Astrocyte (in vitro differentiated cells and primary cell): ENCODE measurements at regions not wholly inside any gene's neighbourhood (a gene's known extent, or its start where the extent isn't known, plus 50 kb on each side); places are given as distances from the start of the nearest gene placed in this dataset.

Experiments used
- DNase-seq: peaks from one replicate; pipeline ENCODE4 v3.0.0-alpha.2; 2010; ENCODE audit warnings: low read depth
- FAIRE-seq: peaks from 2 replicates; lab custom pipeline; 2011; peaks lifted over from hg19 to GRCh38; lab: Jason Lieb, UNC
- H2AFZ ChIP-seq: 2 replicates; pipeline ENCODE4 v1.6.0; 2012; ENCODE audit warnings: low read depth, low read length, inconsistent platforms
- H3K27ac ChIP-seq: 2 replicates; pipeline ENCODE4 v1.5.1; 2011; ENCODE audit warnings: low read depth, low read length, inconsistent platforms
- H3K27me3 ChIP-seq: 2 replicates; pipeline ENCODE4 v1.6.0; 2011; ENCODE audit warnings: low read length, inconsistent platforms; ENCODE audit not compliant: insufficient read depth
- H3K36me3 ChIP-seq: 2 replicates; pipeline ENCODE4 v1.5.1; 2011; ENCODE audit warnings: low read length, inconsistent platforms; ENCODE audit not compliant: insufficient read depth
- H3K4me1 ChIP-seq: 2 replicates; pipeline ENCODE4 v1.5.1; 2011; ENCODE audit warnings: low read length, inconsistent platforms; ENCODE audit not compliant: insufficient read depth
- H3K4me2 ChIP-seq: 2 replicates; pipeline ENCODE4 v1.6.0; 2012; ENCODE audit warnings: low read length, inconsistent platforms
- H3K4me3 ChIP-seq: 2 replicates; pipeline ENCODE4 v1.5.1; 2011; ENCODE audit warnings: low read depth, mild to moderate bottlenecking, low read length, inconsistent platforms; ENCODE audit not compliant: insufficient read depth
- H3K79me2 ChIP-seq: 2 replicates; pipeline ENCODE4 v1.6.0; 2012; ENCODE audit warnings: mild to moderate bottlenecking, low read length, inconsistent platforms; ENCODE audit not compliant: insufficient read depth
- H3K9ac ChIP-seq: 2 replicates; pipeline ENCODE4 v1.6.0; 2012; ENCODE audit warnings: mild to moderate bottlenecking, low read length, inconsistent platforms
- H3K9me3 ChIP-seq: 2 replicates; pipeline ENCODE4 v1.5.1; 2012; ENCODE audit warnings: low read depth, mild to moderate bottlenecking, low read length, inconsistent platforms; ENCODE audit not compliant: insufficient read depth
- H4K20me1 ChIP-seq: 2 replicates; pipeline ENCODE4 v1.6.0; 2012; ENCODE audit warnings: low read length, inconsistent platforms; ENCODE audit not compliant: insufficient read depth
- H3K27ac Mint-ChIP-seq: one replicate; pipeline ENCODE4 v1.8.0; 2021; ENCODE audit warnings: mild to moderate bottlenecking, mixed read lengths; ENCODE audit not compliant: unreplicated experiment
- H3K27me3 Mint-ChIP-seq: one replicate; pipeline ENCODE4 v1.8.0; 2021; ENCODE audit warnings: low read depth, mixed read lengths; ENCODE audit not compliant: unreplicated experiment
- H3K36me3 Mint-ChIP-seq: one replicate; pipeline ENCODE4 v1.8.0; 2021; ENCODE audit warnings: low read depth, mixed read lengths; ENCODE audit not compliant: unreplicated experiment
- H3K4me1 Mint-ChIP-seq: one replicate; pipeline ENCODE4 v1.8.0; 2021; ENCODE audit warnings: low read depth, mixed read lengths; ENCODE audit not compliant: unreplicated experiment
- H3K4me3 Mint-ChIP-seq: one replicate; pipeline ENCODE4 v1.8.0; 2021; ENCODE audit warnings: mild to moderate bottlenecking, moderate library complexity, mixed read lengths; ENCODE audit not compliant: unreplicated experiment
- H3K9me3 Mint-ChIP-seq: one replicate; pipeline ENCODE4 v1.8.0; 2021; ENCODE audit warnings: mild to moderate bottlenecking, mixed read lengths; ENCODE audit not compliant: unreplicated experiment
- CTCF ChIP-seq: IDR thresholded peaks from 2 replicates; pipeline ENCODE4 v1.5.1; 2011; ENCODE audit warnings: low read depth, mild to moderate bottlenecking, inconsistent platforms, low read length, moderate library complexity; ENCODE audit not compliant: insufficient read depth
- EZH2 ChIP-seq: IDR thresholded peaks from 2 replicates; pipeline ENCODE4 v1.6.1; 2012; ENCODE audit warnings: mild to moderate bottlenecking, low read length, inconsistent platforms; ENCODE audit not compliant: insufficient read depth

- no peak for DNase-seq
- peaks cover 8% of the 10 kb centered on the region for H3K27me3 ChIP-seq
- H3K9ac ChIP-seq = no peak overlapping the region
- no peak overlapping the region for H3K4me3 ChIP-seq
- no peaks in the 10 kb centered on the region for H3K9me3 ChIP-seq
- no peaks in the 10 kb centered on the region for H3K79me2 ChIP-seq
- H3K4me1 ChIP-seq = no peaks in the 10 kb centered on the region
- Mint-ChIP-seq H3K27ac (no peak overlapping the region), H3K4me3 (no peak overlapping the region), H3K9me3 (peaks cover 3% of the 10 kb centered on the region), H3K27me3 (peaks cover 17% of the 10 kb centered on the region), H3K36me3 (no peaks in the 10 kb centered on the region), H3K4me1 (no peaks in the 10 kb centered on the region)
- H2AFZ ChIP-seq = no peak overlapping the region
- no peaks in the 10 kb centered on the region for H4K20me1 ChIP-seq
- no peaks in the 10 kb centered on the region for H3K36me3 ChIP-seq
- TF ChIP-seq EZH2 = no peak
- TF ChIP-seq CTCF = no peak
- H3K4me2 ChIP-seq = no peak overlapping the region
- no peak for FAIRE-seq
- no peak overlapping the region for H3K27ac ChIP-seq
These were observed 122.5 kb upstream of the FOXD3 start for GRCh38 chr1:63199706-63200335.

- Histone ChIP-seq H3K9ac (no peak overlapping the region), H3K4me3 (no peak overlapping the region), H3K79me2 (no peaks in the 10 kb centered on the region), H3K27me3 (peaks cover 8% of the 10 kb centered on the region), H3K9me3 (no peaks in the 10 kb centered on the region), H3K4me1 (no peaks in the 10 kb centered on the region), H2AFZ (no peak overlapping the region), H4K20me1 (no peaks in the 10 kb centered on the region), H3K36me3 (no peaks in the 10 kb centered on the region), H3K4me2 (no peak overlapping the region), H3K27ac (no peak overlapping the region)
- DNase-seq = no peak
- no peak for FAIRE-seq
- Mint-ChIP-seq H3K4me1 (no peaks in the 10 kb centered on the region), H3K27ac (no peak overlapping the region), H3K4me3 (no peak overlapping the region), H3K9me3 (peaks cover 3% of the 10 kb centered on the region), H3K27me3 (peaks cover 17% of the 10 kb centered on the region), H3K36me3 (no peaks in the 10 kb centered on the region)
- TF ChIP-seq EZH2 (no peak), CTCF (no peak)
These were observed 121.7 kb upstream of the FOXD3 start for GRCh38 chr1:63200676-63201075.

GRCh38 chr1:63203641-63204040 lies 118.7 kb upstream of the FOXD3 start:
- no peak overlapping the region for H3K27ac Mint-ChIP-seq
- H3K27me3 ChIP-seq = peaks cover 4% of the 10 kb centered on the region
- H3K4me1 Mint-ChIP-seq = no peaks in the 10 kb centered on the region
- H3K9me3 ChIP-seq = no peaks in the 10 kb centered on the region
- H3K27ac ChIP-seq = no peak overlapping the region
- no peak overlapping the region for H3K4me2 ChIP-seq
- H3K27me3 Mint-ChIP-seq = peaks cover 11% of the 10 kb centered on the region
- FAIRE-seq = no peak
- H3K36me3 ChIP-seq = no peaks in the 10 kb centered on the region
- TF ChIP-seq CTCF (no peak), EZH2 (no peak)
- no peak overlapping the region for H3K9ac ChIP-seq
- H3K36me3 Mint-ChIP-seq = no peaks in the 10 kb centered on the region
- DNase-seq = no peak
- H3K4me3 ChIP-seq = no peak overlapping the region
- H3K79me2 ChIP-seq = no peaks in the 10 kb centered on the region
- H3K4me1 ChIP-seq = no peaks in the 10 kb centered on the region
- no peak overlapping the region for H3K4me3 Mint-ChIP-seq
- H4K20me1 ChIP-seq = no peaks in the 10 kb centered on the region
- no peak overlapping the region for H2AFZ ChIP-seq
- no peaks in the 10 kb centered on the region for H3K9me3 Mint-ChIP-seq
